GM12892 (cell line): ENCODE measurements at regions not wholly inside any gene's neighbourhood (a gene's known extent, or its start where the extent isn't known, plus 50 kb on each side); places are given as distances from the start of the nearest gene placed in this dataset.

Experiments
- POLR2A ChIP-seq: IDR thresholded peaks from 2 replicates; pipeline ENCODE4 v1.6.1; 2011; ENCODE audit warnings: low read depth, low read length, control low read depth
- POLR2AphosphoS5 ChIP-seq: IDR thresholded peaks from 2 replicates; pipeline ENCODE4 v1.6.1; 2011; ENCODE audit warnings: low read depth, low read length, control low read depth

DNA sequence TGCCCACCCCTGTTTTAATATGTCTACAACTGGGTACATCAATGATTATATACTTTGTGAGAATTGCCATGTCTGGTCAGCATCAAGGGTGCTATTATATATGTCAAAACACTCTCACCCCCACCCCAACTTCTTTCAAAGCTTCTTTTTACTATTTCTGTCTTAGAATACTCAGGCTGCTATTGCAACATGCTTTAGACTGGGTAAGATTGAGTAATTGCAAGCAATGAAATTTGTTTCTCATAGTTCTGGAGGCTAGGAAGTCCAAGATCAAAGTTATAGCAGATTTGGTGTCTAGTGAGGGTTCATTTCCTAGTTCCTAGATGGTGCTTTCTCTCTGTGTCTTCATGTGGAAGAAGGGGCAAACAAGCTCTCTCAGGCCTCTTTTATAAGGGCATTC, 100.5 kb upstream of the KCNK1 start:
- TF ChIP-seq POLR2AphosphoS5 (no peak), POLR2A (no peak)
